ENCODE measurements at regions not wholly inside any gene's neighbourhood (a gene's known extent, or its start where the extent isn't known, plus 50 kb on each side); places are given as distances from the start of the nearest gene placed in this dataset.

- TF ChIP-seq ZFP30 (CRISPR knock-in tag; IDR thresholded peaks at IDR 0.05): no peak
- TF ChIP-seq SNAI2 (CRISPR knock-in tag; IDR thresholded peaks at IDR 0.05): no peak
- TF ChIP-seq, protein P1, sequence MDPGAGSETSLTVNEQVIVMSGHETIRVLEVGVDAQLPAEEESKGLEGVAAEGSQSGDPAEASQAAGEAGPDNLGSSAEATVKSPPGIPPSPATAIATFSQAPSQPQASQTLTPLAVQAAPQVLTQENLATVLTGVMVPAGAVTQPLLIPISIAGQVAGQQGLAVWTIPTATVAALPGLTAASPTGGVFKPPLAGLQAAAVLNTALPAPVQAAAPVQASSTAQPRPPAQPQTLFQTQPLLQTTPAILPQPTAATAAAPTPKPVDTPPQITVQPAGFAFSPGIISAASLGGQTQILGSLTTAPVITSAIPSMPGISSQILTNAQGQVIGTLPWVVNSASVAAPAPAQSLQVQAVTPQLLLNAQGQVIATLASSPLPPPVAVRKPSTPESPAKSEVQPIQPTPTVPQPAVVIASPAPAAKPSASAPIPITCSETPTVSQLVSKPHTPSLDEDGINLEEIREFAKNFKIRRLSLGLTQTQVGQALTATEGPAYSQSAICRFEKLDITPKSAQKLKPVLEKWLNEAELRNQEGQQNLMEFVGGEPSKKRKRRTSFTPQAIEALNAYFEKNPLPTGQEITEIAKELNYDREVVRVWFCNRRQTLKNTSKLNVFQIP (CRISPR knock-in tag; IDR thresholded peaks at IDR 0.05; ENCODE audit: borderline replicate concordance, low read depth): no peak
These were observed 82.3 kb upstream of the CCDC112 start for GRCh38 chr5:115378754-115379153.
